Muscle layer of colon (tissue), 2 donors: ENCODE measurements at regions not wholly inside any gene's neighbourhood (a gene's known extent, or its start where the extent isn't known, plus 50 kb on each side); places are given as distances from the start of the nearest gene placed in this dataset.
"Not testable (repeated sequence)": the region's sequence is repeated elsewhere in the genome, so short reads cannot be mapped to it uniquely, and the experiment has no call there.

Experiments used
- H3K27ac ChIP-seq: one replicate; pipeline ENCODE4 v1.7.0; 2013; ENCODE audit warnings: low read depth, mild to moderate bottlenecking, low read length, moderate library complexity
- H3K27me3 ChIP-seq, 2 donors: one replicate each; pipeline ENCODE4 v1.7.0; 2013; ENCODE audit warnings: low read length in 2 of 2, mild to moderate bottlenecking in 2 of 2; ENCODE audit not compliant: insufficient read depth in 2 of 2, control insufficient read depth in 1 of 2
- H3K36me3 ChIP-seq: one replicate; pipeline ENCODE4 v1.7.0; 2013; ENCODE audit warnings: mild to moderate bottlenecking, low read length; ENCODE audit not compliant: insufficient read depth
- H3K4me1 ChIP-seq: one replicate; pipeline ENCODE4 v1.7.0; 2013; ENCODE audit warnings: mild to moderate bottlenecking, low read length; ENCODE audit not compliant: insufficient read depth
- H3K4me3 ChIP-seq, 2 donors: one replicate each; pipeline ENCODE4 v1.7.0; 2013; ENCODE audit warnings: low read length in 2 of 2, low read depth in 1 of 2, mild to moderate bottlenecking in 1 of 2, moderate library complexity in 1 of 2
- H3K9ac ChIP-seq: one replicate; pipeline ENCODE4 v1.7.0; 2013; ENCODE audit warnings: low read length
- H3K9me3 ChIP-seq: one replicate; pipeline ENCODE4 v1.7.0; 2013; ENCODE audit warnings: mild to moderate bottlenecking, low read length
- donor health status: abdominal sarcoma.
- donor health status: Adenocarcinoma of cecum.

DNA sequence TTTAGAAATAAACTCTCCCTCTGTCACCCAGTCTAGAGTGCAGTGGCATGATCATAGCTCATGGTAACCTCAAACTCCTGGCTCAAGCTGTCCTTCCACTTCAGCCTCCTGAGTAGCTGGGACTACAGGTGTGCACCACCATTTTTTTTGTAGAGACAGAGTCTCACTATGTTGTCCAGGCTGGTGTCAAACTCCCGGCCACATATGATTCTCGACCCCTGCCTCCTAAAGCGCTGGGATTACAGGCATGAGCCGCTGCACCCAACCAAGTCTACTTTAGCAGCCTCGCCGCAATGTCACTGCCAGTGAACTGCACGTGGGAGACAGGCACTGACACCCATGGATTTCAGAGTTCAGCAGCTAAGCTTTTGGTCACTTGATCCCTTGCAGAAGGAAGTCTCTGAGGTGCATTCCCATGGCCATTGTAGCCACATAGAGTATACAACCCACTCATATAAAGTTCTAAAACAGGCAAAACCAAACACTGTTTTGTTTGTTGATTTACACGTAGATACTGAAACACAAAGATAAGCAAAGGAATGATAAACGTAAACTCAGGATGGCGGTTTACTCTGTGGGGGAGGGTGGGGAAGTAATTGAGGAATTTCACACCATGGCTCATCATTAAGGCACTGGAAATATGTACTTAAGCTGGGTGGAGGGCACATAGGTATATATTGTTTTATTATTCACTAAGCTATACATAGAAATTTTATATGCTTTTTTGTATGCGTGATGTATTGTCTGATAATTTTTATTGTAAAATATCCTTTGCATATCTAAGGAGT is 115.0 kb downstream of the MEX3B start:
- no peak overlapping the region for H3K9ac ChIP-seq

GRCh38 chr15:81929557-81929956 is 116.3 kb downstream of the MEX3B start:
- Histone ChIP-seq H3K4me3 (no peak overlapping the region), H3K4me1 (no peaks in the 10 kb centered on the region), H3K27ac (no peak overlapping the region), H3K36me3 (no peaks in the 10 kb centered on the region), H3K9ac (no peak overlapping the region), H3K27me3 (no peaks in the 10 kb centered on the region), H3K9me3 (no peaks in the 10 kb centered on the region)

More for the DNA sequence above, 115.0 kb downstream of the MEX3B start:
- H3K9me3 ChIP-seq = no peaks in the 10 kb centered on the region
- H3K27me3 ChIP-seq = no peaks in the 10 kb centered on the region
- no peak overlapping the region for H3K4me3 ChIP-seq
- H3K4me1 ChIP-seq = no peaks in the 10 kb centered on the region
- no peaks in the 10 kb centered on the region for H3K36me3 ChIP-seq
- no peak overlapping the region for H3K27ac ChIP-seq

GRCh38 chr15:81926981-81927380 is 118.8 kb downstream of the MEX3B start:
- Histone ChIP-seq H3K36me3 (no peaks in the 10 kb centered on the region), H3K9me3 (no peaks in the 10 kb centered on the region), H3K27me3 (no peaks in the 10 kb centered on the region)

DNA sequence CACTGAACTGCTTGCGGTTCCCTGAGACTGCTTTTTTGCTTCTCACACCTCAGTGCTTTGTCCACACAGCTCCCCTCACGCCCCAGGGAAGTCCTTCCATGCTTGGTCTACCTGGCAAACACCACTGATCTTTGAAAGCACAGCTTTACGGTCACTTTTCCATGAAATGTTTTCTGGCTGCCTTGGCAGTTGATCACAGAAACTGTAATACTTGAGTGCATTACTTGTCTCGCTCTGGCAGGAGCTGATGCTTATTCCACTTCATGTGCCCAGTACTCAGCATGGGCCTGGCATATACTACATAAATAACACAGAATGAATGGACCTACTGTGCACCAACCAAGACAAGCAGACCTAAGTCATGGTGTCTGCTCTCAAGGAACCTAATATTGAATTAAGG is 121.1 kb downstream of the MEX3B start:
- no peak overlapping the region for H3K27ac ChIP-seq
- H3K9me3 ChIP-seq = no peaks in the 10 kb centered on the region
- peaks cover 3% of the 10 kb centered on the region for H3K4me1 ChIP-seq
- H3K36me3 ChIP-seq = no peaks in the 10 kb centered on the region
- no peak overlapping the region for H3K4me3 ChIP-seq
- no peak overlapping the region for H3K9ac ChIP-seq
- H3K27me3 ChIP-seq = no peaks in the 10 kb centered on the region

More at GRCh38 chr15:81926981-81927380, 118.8 kb downstream of the MEX3B start:
- Histone ChIP-seq H3K9ac (no peak overlapping the region), H3K4me1 (peaks cover 3% of the 10 kb centered on the region), H3K4me3 (no peak overlapping the region), H3K27ac (no peak overlapping the region)

DNA sequence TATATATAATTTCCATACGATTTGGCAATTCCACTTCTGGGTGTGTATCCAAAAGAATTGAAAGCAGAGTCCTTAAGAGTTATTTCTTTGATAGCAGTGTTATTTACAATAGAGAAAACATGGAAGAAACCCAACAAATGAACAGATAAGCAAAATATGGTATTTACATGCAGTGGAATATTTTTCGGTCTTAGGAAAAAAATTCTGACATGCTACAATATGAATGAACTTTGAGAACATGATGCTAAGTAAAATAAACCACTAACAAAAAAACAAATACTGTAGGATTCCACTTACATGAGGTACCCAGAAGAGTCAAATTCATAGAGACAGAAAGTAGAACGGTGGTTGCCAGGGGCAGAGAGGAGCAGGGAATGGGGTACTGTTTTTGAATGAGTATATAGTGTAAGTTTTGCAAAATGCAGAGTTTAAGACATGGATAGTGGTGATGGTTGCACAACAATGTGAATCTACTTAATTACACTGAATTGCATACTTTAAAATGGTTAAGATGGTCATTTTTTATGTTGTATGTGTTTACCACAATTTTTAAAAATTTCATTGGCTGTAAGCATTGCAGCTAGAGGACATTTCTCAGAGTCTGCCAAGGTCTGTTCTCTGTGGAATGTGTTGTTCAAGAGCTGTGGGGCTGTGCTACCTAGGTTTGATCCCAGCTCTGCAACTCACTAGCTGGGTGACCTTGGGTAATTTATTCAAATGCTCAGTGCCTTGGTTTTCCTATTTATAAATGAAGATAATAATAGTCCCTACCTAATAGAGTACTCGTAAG is 122.1 kb downstream of the MEX3B start:
- H3K27me3 ChIP-seq = no peaks in the 10 kb centered on the region
- no peak overlapping the region for H3K9ac ChIP-seq

GRCh38 chr15:81922143-81922542 is 123.7 kb downstream of the MEX3B start:
- H3K27me3 ChIP-seq = no peaks in the 10 kb centered on the region
- H3K36me3 ChIP-seq = no peaks in the 10 kb centered on the region
- H3K4me3 ChIP-seq = no peak overlapping the region
- no peak overlapping the region for H3K9ac ChIP-seq
- peaks cover 3% of the 10 kb centered on the region for H3K4me1 ChIP-seq
- H3K9me3 ChIP-seq = no peaks in the 10 kb centered on the region
- no peak overlapping the region for H3K27ac ChIP-seq

More for the DNA sequence above, 122.1 kb downstream of the MEX3B start:
- Histone ChIP-seq H3K4me1 (peaks cover 3% of the 10 kb centered on the region), H3K27ac (no peak overlapping the region), H3K9me3 (no peaks in the 10 kb centered on the region), H3K4me3 (no peak overlapping the region), H3K36me3 (no peaks in the 10 kb centered on the region)

DNA sequence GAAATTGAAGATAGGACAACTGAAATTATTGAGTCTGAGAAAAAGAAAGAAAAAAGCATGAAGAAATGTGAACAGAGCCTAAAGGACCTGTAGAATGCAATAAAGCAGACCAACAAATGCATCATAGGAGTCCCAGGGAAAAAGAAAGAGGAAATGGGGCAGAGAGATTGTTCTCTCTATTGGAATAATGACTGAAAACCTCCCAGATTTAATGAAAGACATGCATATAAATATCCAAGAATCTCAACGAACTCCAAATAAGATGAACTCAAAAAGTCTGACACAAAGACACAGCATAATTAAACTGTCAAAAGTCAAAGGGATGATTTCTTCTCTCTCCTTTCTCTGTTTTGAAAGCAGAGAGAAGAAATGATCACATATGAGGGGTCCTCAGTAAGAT is 124.7 kb downstream of the MEX3B start:
- no peak overlapping the region for H3K27ac ChIP-seq
- H3K4me3 ChIP-seq = no peak overlapping the region
- H3K27me3 ChIP-seq = no peaks in the 10 kb centered on the region
- H3K9ac ChIP-seq = no peak overlapping the region
- no peaks in the 10 kb centered on the region for H3K36me3 ChIP-seq
- H3K9me3 ChIP-seq = no peaks in the 10 kb centered on the region
- peaks cover 3% of the 10 kb centered on the region for H3K4me1 ChIP-seq

DNA sequence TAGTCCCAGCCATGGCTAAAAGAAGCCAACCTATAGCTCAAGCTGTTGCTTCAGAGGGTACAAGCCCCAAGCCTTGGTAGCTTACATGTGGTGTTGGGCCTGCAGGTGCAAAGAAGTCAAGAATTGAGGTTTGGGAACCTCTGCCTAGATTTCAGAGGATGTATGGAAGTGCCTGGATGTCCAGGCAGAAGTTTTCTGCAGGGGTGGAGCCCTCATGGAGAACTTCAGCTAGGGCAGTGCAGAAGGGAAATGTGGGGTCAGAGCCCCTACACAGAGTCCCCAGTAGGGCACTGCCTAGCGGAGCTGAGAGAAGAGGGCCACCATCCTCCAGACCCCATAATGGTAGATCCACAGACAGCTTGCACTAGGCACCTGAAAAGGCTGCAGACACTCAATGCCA is 127.1 kb downstream of the MEX3B start:
- H3K9ac ChIP-seq, H3K27me3 ChIP-seq, H3K27ac ChIP-seq, H3K4me3 ChIP-seq, H3K9me3 ChIP-seq, H3K36me3 ChIP-seq: not testable (repeated sequence)
- H3K4me1 ChIP-seq = peaks cover 13% of the 10 kb centered on the region

- no peaks in the 10 kb centered on the region for H3K27me3 ChIP-seq
Observed at GRCh38 chr15:81916451-81916850, 129.4 kb downstream of the MEX3B start.

DNA sequence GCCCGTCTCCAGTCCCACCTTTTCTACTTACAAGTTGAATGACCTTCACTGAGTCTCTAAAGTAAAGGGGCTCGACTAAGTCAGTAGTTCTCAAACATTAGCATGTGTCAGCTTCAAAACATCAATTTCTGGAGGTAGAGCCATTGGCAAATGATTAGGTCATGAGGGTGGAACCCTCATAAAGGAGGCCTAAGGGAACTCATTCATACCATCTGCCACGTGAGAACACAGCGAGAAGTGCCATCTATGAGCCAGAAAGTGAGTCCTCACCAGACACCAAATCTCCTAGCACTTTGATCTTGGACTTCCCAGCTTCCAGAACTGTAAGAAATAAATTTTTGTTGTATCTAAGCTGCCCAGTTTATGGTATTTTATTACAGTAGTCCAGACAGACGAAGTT is 129.8 kb downstream of the MEX3B start:
- H3K9me3 ChIP-seq = no peaks in the 10 kb centered on the region
- H3K4me3 ChIP-seq = no peak overlapping the region
- peaks cover 31% of the 10 kb centered on the region for H3K4me1 ChIP-seq
- H3K27me3 ChIP-seq = no peaks in the 10 kb centered on the region
- no peaks in the 10 kb centered on the region for H3K36me3 ChIP-seq
- H3K9ac ChIP-seq = no peak overlapping the region
- no peak overlapping the region for H3K27ac ChIP-seq

More at GRCh38 chr15:81916451-81916850, 129.4 kb downstream of the MEX3B start:
- no peak overlapping the region for H3K27ac ChIP-seq
- H3K9ac ChIP-seq = no peak overlapping the region
- H3K4me3 ChIP-seq = no peak overlapping the region
- peaks cover 27% of the 10 kb centered on the region for H3K4me1 ChIP-seq
- H3K36me3 ChIP-seq = no peaks in the 10 kb centered on the region
- H3K9me3 ChIP-seq = no peaks in the 10 kb centered on the region

DNA sequence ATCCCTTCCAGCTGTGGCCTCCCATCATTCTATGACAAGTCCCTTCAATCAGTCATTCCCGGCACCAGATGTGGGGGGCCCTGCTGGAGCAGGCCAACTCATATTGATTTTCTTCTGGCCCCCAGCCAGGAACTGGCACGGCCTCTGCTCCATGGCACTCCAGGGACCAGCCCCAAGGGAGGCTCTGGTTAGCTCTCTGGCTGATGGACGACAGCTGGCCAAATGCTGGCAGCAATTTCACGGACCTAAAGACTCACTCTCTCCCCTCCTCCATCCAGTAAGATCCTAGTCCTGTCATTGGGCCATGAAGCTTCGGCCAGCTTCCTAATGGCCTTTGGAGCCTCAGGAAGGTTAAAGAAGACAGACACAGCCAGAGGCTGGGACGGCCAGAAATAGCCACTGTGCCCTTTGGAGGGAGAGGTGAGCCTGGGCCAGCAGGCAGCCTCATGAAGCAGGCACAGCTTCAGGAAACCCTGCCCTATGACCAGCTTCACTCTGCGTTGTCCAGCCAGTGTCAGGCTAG is 131.0 kb downstream of the MEX3B start:
- H3K27ac ChIP-seq = no peak overlapping the region
- H3K4me1 ChIP-seq = peaks cover 43% of the 10 kb centered on the region
- H3K27me3 ChIP-seq = no peaks in the 10 kb centered on the region

More for the DNA sequence above, 131.0 kb downstream of the MEX3B start:
- Histone ChIP-seq H3K9ac (no peak overlapping the region), H3K4me3 (no peak overlapping the region), H3K9me3 (no peaks in the 10 kb centered on the region), H3K36me3 (no peaks in the 10 kb centered on the region)
